ENCODE measurements at regions not wholly inside any gene's neighbourhood (a gene's known extent, or its start where the extent isn't known, plus 50 kb on each side); places are given as distances from the start of the nearest gene placed in this dataset.

- TF ChIP-seq CTCF (IDR thresholded peaks at IDR 0.05; ENCODE audit: poor library complexity) (no peak), EZH2phosphoT487 (IDR thresholded peaks at IDR 0.05; ENCODE audit: low read depth, severe bottlenecking, unreplicated experiment) (no peak), EZH2 (IDR thresholded peaks at IDR 0.05; ENCODE audit: borderline replicate concordance) (no peak)
Observed at GRCh38 chr18:73681912-73682311, 465.7 kb downstream of the FBXO15 start.

Measured in hepatocyte (in vitro differentiated cells).